ENCODE measurements at regions not wholly inside any gene's neighbourhood (a gene's known extent, or its start where the extent isn't known, plus 50 kb on each side); places are given as distances from the start of the nearest gene placed in this dataset.

DNA sequence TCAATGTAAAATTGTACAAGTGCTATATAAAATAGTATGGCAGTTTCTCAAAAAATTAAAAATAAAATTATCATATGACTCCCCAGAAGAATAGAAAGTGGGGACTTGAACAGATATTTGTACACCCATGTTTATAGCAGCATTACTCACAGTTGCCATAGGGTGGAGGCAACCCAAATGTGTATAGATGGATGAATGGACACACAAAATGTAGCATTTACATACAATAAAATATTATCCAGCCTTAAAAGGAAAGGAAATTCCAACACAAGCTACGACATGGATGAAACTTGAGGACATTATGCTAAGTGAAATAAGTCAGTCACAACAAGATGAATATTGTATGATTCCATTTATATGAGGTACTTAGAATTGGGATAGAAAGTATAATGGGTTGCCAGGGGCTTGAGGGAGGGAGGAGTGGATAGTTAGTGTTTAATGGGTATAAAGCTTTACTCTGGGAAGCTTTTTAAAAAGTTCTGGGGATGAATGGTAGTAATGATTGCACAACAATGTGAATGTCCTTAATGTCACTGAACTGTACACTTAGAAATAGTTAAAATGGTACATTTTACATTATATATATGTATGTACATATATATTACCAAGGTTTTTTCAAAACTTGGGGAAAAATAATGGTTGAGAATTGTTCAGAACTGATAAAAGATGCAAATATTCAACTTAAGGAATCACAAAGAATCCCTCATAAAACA lies 53.0 kb upstream of the ADORA3 start:
- H3K4me1 ChIP-seq (ENCODE audit: control insufficient read depth in 2 of 2, insufficient read depth in 2 of 2, low read length in 2 of 2): no peaks in the 10 kb centered on the region
- CTCF ChIA-PET: interaction anchor here (0.7 to 1.5 kb wide), 5 partner anchors 31 to 156 kb away, joined by 3 to 5 read pairs (median 3); no protein-coding TSS in a partner anchor
- H3K27ac ChIP-seq (ENCODE audit: low read depth, low read length): no peak overlapping the region
- DNase-seq (peak in 2 of 9 donors; percentile 8 to 9), ATAC-seq (no peak)
- Mint-ChIP-seq H3K36me3 (no peaks in the 10 kb centered on the region), H3K4me1 (peaks cover 0 to 5% (median 4%) of the 10 kb centered on the region in 7 donors), H3K27me3 (peaks cover 0 to 4% (median 0%) of the 10 kb centered on the region in 5 donors), H3K9me3 (no peaks in the 10 kb centered on the region), H3K27ac (no peak overlapping the region), H3K4me3 (no peak overlapping the region)
- POLR2A ChIA-PET: interaction anchor here (1.2 to 1.3 kb wide), 2 partner anchors 7 to 25 kb away, joined by 3 read pairs; no protein-coding TSS in a partner anchor
- intact Hi-C loops (cut with micrococcal nuclease): loop anchor here (1.0 to 5.0 kb wide), 6 partner anchors 37 to 201 kb away; partner anchors contain the start of gene DDX20 (in 1 of the 2)
- no peaks in the 10 kb centered on the region for H3K27me3 ChIP-seq (ENCODE audit: control insufficient read depth in 2 of 2, insufficient read depth in 2 of 2, low read length in 2 of 2)
- H3K9me3 ChIP-seq (ENCODE audit: control insufficient read depth in 2 of 3, low read length in 3 of 3): no peaks in the 10 kb centered on the region
- H3K36me3 ChIP-seq (ENCODE audit: control insufficient read depth in 2 of 3, insufficient read depth in 3 of 3, low read length in 3 of 3): no peaks in the 10 kb centered on the region
- H3K4me3 ChIP-seq (ENCODE audit: low read length): no peak overlapping the region

DNA sequence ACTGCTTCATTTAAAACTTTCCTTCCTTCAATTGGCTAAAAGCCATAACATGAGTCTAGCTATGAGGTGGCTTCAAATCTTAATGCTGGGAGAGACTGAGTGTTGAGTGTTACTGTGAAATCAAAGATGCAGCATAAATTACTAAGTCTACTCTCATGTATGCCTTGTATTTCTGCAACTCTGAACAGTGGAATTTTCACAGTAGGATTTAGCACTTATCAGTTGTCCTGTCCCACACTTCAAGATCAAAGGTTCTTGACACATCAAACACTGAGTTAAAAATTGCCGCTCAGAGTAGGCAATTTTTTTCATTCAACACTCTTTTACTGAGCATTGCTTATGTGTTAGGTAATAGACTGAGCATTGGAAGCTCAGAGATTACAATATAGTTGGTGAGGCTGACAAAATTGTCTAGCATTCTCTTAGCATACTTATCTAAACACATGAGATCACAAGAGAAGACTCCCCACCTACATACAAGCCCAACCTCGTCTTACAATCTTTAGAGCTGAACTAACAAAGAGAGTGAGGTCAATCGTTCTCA lies 56.4 kb upstream of the ADORA3 start:
- DNase-seq: no peak
- Mint-ChIP-seq H3K4me3 (no peak overlapping the region), H3K36me3 (no peaks in the 10 kb centered on the region), H3K4me1 (peaks cover 0 to 6% (median 4%) of the 10 kb centered on the region in 7 donors), H3K9me3 (no peaks in the 10 kb centered on the region), H3K27ac (no peak overlapping the region), H3K27me3 (peaks cover 0 to 4% (median 0%) of the 10 kb centered on the region in 5 donors)
- Histone ChIP-seq H3K27me3 (ENCODE audit: control insufficient read depth in 2 of 2, insufficient read depth in 2 of 2, low read length in 2 of 2) (no peaks in the 10 kb centered on the region), H3K4me3 (ENCODE audit: low read length) (no peak overlapping the region), H3K9me3 (ENCODE audit: control insufficient read depth in 2 of 3, low read length in 3 of 3) (no peaks in the 10 kb centered on the region), H3K27ac (ENCODE audit: low read depth, low read length) (no peak overlapping the region), H3K36me3 (ENCODE audit: control insufficient read depth in 2 of 3, insufficient read depth in 3 of 3, low read length in 3 of 3) (no peaks in the 10 kb centered on the region), H3K4me1 (ENCODE audit: control insufficient read depth in 2 of 2, insufficient read depth in 2 of 2, low read length in 2 of 2) (no peaks in the 10 kb centered on the region)
- intact Hi-C loops (cut with micrococcal nuclease): loop anchor here (5.0 kb wide), 4 partner anchors 43 to 197 kb away; partner anchors contain the start of gene DDX20 (in 1 of the 2)
- CTCF ChIA-PET: interaction anchor here (1.9 kb wide), 1 partner anchor 155 kb away, joined by 6 read pairs; no protein-coding TSS in a partner anchor
- ATAC-seq: no peak
- POLR2A ChIA-PET: interaction anchor here (0.6 to 1.2 kb wide), 2 partner anchors 40 to 88 kb away, joined by 3 read pairs; no protein-coding TSS in a partner anchor

DNA sequence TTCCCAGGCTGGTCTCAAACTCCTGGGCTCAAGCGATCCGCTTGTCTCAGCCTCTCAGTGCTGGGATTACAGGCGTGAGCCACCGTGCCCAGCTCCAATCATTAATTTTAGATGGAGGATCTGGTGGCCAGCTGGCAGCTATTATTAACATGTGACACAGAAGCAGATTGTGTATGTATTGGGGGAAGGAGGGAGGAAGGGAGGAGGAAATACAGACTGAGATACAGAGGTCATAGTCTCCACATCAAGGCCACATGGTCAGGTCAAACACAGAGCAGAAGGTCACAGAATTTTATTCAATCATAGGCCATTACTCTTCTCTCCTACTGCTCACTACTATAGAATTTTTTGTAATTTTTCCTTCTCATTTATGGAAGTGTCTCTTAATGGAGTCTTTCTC lies 57.9 kb upstream of the ADORA3 start:
- no peak for ATAC-seq
- Mint-ChIP-seq H3K4me3 (no peak overlapping the region), H3K27ac (no peak overlapping the region), H3K4me1 (peaks cover 0 to 7% (median 4%) of the 10 kb centered on the region in 7 donors), H3K9me3 (peaks cover 0 to 4% (median 0%) of the 10 kb centered on the region in 11 donors), H3K36me3 (no peaks in the 10 kb centered on the region), H3K27me3 (peaks cover 0 to 4% (median 0%) of the 10 kb centered on the region in 5 donors)
- Histone ChIP-seq H3K36me3 (ENCODE audit: control insufficient read depth in 2 of 3, insufficient read depth in 3 of 3, low read length in 3 of 3) (no peaks in the 10 kb centered on the region), H3K4me1 (ENCODE audit: control insufficient read depth in 2 of 2, insufficient read depth in 2 of 2, low read length in 2 of 2) (no peaks in the 10 kb centered on the region), H3K27me3 (ENCODE audit: control insufficient read depth in 2 of 2, insufficient read depth in 2 of 2, low read length in 2 of 2) (no peaks in the 10 kb centered on the region), H3K4me3 (ENCODE audit: low read length) (no peak overlapping the region), H3K9me3 (ENCODE audit: control insufficient read depth in 2 of 3, low read length in 3 of 3) (no peaks in the 10 kb centered on the region), H3K27ac (ENCODE audit: low read depth, low read length) (no peak overlapping the region)
- ChIA-PET POLR2A (no interaction called here), CTCF (interaction anchor here (1.9 kb wide), 1 partner anchor 153 kb away, joined by 6 read pairs; no protein-coding TSS in a partner anchor)
- intact Hi-C loops (cut with micrococcal nuclease): no loop called here
- no peak for DNase-seq

DNA sequence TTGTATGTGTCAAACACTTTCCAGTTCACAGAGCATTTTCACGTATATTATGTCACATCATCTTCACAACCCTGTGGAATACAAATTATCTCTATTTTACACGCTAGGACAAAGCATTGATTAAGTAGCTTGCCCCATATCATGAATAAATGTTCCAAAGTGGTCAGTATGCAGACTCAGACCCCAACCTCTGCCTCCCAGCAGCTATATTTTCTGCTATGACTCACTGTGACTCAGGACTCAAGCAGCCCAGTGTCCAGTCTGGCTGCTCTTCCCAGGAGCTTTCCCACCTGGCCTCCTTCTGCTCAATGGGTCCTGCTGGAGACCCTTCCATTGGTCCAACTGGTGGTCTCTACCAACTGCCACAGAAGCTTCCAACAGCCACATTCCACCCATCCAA lies 56.0 kb upstream of the RAP1A start:
- Histone ChIP-seq H3K36me3 (ENCODE audit: control insufficient read depth in 2 of 3, insufficient read depth in 3 of 3, low read length in 3 of 3) (no peaks in the 10 kb centered on the region), H3K4me3 (ENCODE audit: low read length) (no peak overlapping the region), H3K27me3 (ENCODE audit: control insufficient read depth in 2 of 2, insufficient read depth in 2 of 2, low read length in 2 of 2) (no peaks in the 10 kb centered on the region), H3K27ac (ENCODE audit: low read depth, low read length) (no peak overlapping the region), H3K9me3 (ENCODE audit: control insufficient read depth in 2 of 3, low read length in 3 of 3) (no peaks in the 10 kb centered on the region), H3K4me1 (ENCODE audit: control insufficient read depth in 2 of 2, insufficient read depth in 2 of 2, low read length in 2 of 2) (no peaks in the 10 kb centered on the region)
- no peaks in the 10 kb centered on the region for H3K36me3 Mint-ChIP-seq
- ATAC-seq (no peak), DNase-seq (no peak)
- H3K27ac Mint-ChIP-seq: no peak overlapping the region
- intact Hi-C loops (cut with micrococcal nuclease): no loop called here
- H3K4me3 Mint-ChIP-seq: no peak overlapping the region
- ChIA-PET CTCF (interaction anchor here (1.0 kb wide), 1 partner anchor 56 kb away, joined by 3 read pairs; no protein-coding TSS in a partner anchor), POLR2A (interaction anchor here (0.7 to 1.5 kb wide), 2 partner anchors 52 to 148 kb away, joined by 3 to 5 read pairs; no protein-coding TSS in a partner anchor)
- H3K9me3 Mint-ChIP-seq: peaks cover 0 to 4% (median 0%) of the 10 kb centered on the region in 11 donors
- H3K4me1 Mint-ChIP-seq: peaks cover 0 to 10% (median 5%) of the 10 kb centered on the region in 7 donors
- H3K27me3 Mint-ChIP-seq: peaks cover 0 to 3% (median 0%) of the 10 kb centered on the region in 5 donors

DNA sequence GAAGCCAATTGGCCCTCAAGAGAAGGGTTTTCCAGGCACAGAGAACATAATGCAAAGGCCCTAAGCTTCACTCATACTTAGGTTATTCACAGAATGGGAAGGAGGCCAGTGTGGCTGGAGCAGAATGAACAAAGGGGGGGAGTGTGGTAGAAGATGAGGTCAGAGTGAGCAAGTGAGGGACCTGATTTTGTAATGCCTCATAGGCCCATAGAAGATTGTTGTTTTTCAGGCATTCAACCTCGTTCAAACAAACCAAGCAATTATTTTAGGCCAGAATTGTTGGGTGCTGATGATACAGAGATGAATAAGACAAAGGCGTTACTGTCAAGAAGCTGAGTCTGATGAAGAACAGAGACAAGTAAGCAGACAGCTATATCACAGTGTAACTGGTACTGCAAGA lies 54.5 kb upstream of the RAP1A start:
- Histone ChIP-seq H3K27ac (ENCODE audit: low read depth, low read length) (no peak overlapping the region), H3K4me1 (ENCODE audit: control insufficient read depth in 2 of 2, insufficient read depth in 2 of 2, low read length in 2 of 2) (no peaks in the 10 kb centered on the region), H3K36me3 (ENCODE audit: control insufficient read depth in 2 of 3, insufficient read depth in 3 of 3, low read length in 3 of 3) (no peaks in the 10 kb centered on the region), H3K9me3 (ENCODE audit: control insufficient read depth in 2 of 3, low read length in 3 of 3) (no peaks in the 10 kb centered on the region), H3K4me3 (ENCODE audit: low read length) (no peak overlapping the region), H3K27me3 (ENCODE audit: control insufficient read depth in 2 of 2, insufficient read depth in 2 of 2, low read length in 2 of 2) (no peaks in the 10 kb centered on the region)
- no peak for DNase-seq
- H3K27ac Mint-ChIP-seq: no peak overlapping the region
- intact Hi-C loops (cut with micrococcal nuclease): no loop called here
- CTCF ChIA-PET: no interaction called here
- peaks cover 0 to 4% (median 0%) of the 10 kb centered on the region in 11 donors for H3K9me3 Mint-ChIP-seq
- no peak for ATAC-seq
- H3K27me3 Mint-ChIP-seq: no peaks in the 10 kb centered on the region
- POLR2A ChIA-PET: interaction anchor here (0.6 kb wide), 1 partner anchor 18 kb away, joined by 3 read pairs; no protein-coding TSS in a partner anchor
- H3K4me3 Mint-ChIP-seq: no peak overlapping the region
- H3K36me3 Mint-ChIP-seq: no peaks in the 10 kb centered on the region
- H3K4me1 Mint-ChIP-seq: peaks cover 0 to 10% (median 0%) of the 10 kb centered on the region in 7 donors

DNA sequence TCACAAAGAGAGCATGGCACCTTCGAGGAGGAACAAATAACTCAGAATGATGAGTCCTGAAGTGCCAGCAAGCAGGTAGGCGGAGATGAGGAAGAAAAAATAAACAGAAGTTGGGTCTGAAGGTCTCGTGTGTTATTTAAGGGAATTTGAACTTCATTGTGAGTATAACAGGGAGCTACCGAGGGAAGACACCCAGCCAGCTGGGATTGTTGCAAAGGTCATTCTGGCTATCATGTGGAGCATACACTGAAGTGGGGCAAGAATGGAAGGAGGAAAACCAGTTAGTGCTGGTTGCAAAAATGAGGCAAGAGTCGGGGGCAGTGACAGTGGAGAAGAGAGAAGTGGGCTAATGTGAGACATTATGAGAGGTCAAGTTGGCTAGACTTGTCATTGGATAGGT lies 53.6 kb upstream of the RAP1A start:
- no peaks in the 10 kb centered on the region for H3K9me3 ChIP-seq (ENCODE audit: control insufficient read depth in 2 of 3, low read length in 3 of 3)
- no peaks in the 10 kb centered on the region for H3K27me3 ChIP-seq (ENCODE audit: control insufficient read depth in 2 of 2, insufficient read depth in 2 of 2, low read length in 2 of 2)
- H3K36me3 ChIP-seq (ENCODE audit: control insufficient read depth in 2 of 3, insufficient read depth in 3 of 3, low read length in 3 of 3): no peaks in the 10 kb centered on the region
- Mint-ChIP-seq H3K36me3 (no peaks in the 10 kb centered on the region), H3K27me3 (no peaks in the 10 kb centered on the region), H3K4me3 (no peak overlapping the region), H3K9me3 (peaks cover 0 to 4% (median 0%) of the 10 kb centered on the region in 11 donors), H3K27ac (no peak overlapping the region), H3K4me1 (peaks cover 6 to 18% (median 8%) of the 10 kb centered on the region in 7 donors)
- CTCF ChIA-PET: interaction anchor here (0.9 kb wide), 1 partner anchor 84 kb away, joined by 3 read pairs; no protein-coding TSS in a partner anchor
- no peak for DNase-seq
- intact Hi-C loops (cut with micrococcal nuclease): no loop called here
- H3K27ac ChIP-seq (ENCODE audit: low read depth, low read length): no peak overlapping the region
- ATAC-seq: no peak
- no peak overlapping the region for H3K4me3 ChIP-seq (ENCODE audit: low read length)
- POLR2A ChIA-PET: no interaction called here
- no peaks in the 10 kb centered on the region for H3K4me1 ChIP-seq (ENCODE audit: control insufficient read depth in 2 of 2, insufficient read depth in 2 of 2, low read length in 2 of 2)

Measured in naive thymus-derived CD4-positive, alpha-beta T cell (primary cell).